Activated CD4-positive, alpha-beta memory T cell treated with anti-CD3 and anti-CD28 coated beads for 36 hours (primary cell): ENCODE measurements at regions not wholly inside any gene's neighbourhood (a gene's known extent, or its start where the extent isn't known, plus 50 kb on each side); places are given as distances from the start of the nearest gene placed in this dataset.
"Not testable (repeated sequence)": the region's sequence is repeated elsewhere in the genome, so short reads cannot be mapped to it uniquely, and the experiment has no call there.

Experiments
- CTCF ChIA-PET: fragments of 350-600 bp; sonication (Branson Sonifier 250); formaldehyde crosslinking; loops from one replicate; lab custom pipeline; 2021; ENCODE audit warnings: antibody characterized with exemption, inconsistent platforms; lab: Charles Lee
- POLR2A ChIA-PET: fragments of 350-600 bp; sonication (Branson Sonifier 250); formaldehyde crosslinking; loops from one replicate; lab custom pipeline; 2021; ENCODE audit warnings: antibody characterized with exemption; lab: Charles Lee
- DNase-seq: peaks from one replicate; pipeline ENCODE4 v3.0.0-alpha.2; 2020
- H3K27ac Mint-ChIP-seq: one replicate; pipeline ENCODE4 v1.8.0; 2021; ENCODE audit warnings: mixed read lengths
- H3K27me3 Mint-ChIP-seq: one replicate; pipeline ENCODE4 v1.8.0; 2021; ENCODE audit warnings: mixed read lengths
- H3K36me3 Mint-ChIP-seq: one replicate; pipeline ENCODE4 v1.8.0; 2021; ENCODE audit warnings: mixed read lengths
- H3K4me1 Mint-ChIP-seq: one replicate; pipeline ENCODE4 v1.8.0; 2021; ENCODE audit warnings: low read depth, mixed read lengths
- H3K4me3 Mint-ChIP-seq: one replicate; pipeline ENCODE4 v1.8.0; 2021; ENCODE audit warnings: mild to moderate bottlenecking, mixed read lengths
- H3K9me3 Mint-ChIP-seq: one replicate; pipeline ENCODE4 v1.8.0; 2021; ENCODE audit warnings: mixed read lengths
- intact Hi-C: fragments of 100-400 bp; cut with micrococcal nuclease; formaldehyde crosslinking; loops from one replicate; pipeline ENCODE4 v1.15.1; 2023

DNA sequence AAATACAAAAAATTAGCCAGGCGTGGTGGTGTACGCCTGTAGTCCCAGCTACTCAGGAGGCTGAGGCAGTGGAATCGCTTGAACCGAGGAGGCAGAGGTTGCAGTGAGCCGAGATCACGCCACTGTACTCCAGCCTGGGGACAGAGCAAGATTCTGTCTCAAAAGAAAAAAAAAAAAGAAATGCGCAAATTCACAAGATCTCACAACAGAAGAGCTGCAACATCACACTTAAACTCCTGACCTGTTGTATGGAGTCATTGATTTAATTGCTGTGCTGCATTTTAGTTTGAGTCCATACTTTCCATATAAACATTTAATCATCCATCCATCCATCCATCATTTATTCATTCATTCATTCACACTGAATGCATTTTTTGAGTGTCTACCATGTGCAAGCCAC, 229.7 kb downstream of the MREG start:
- H3K27ac Mint-ChIP-seq, H3K4me1 Mint-ChIP-seq, H3K36me3 Mint-ChIP-seq, H3K4me3 Mint-ChIP-seq, H3K9me3 Mint-ChIP-seq, DNase-seq, intact Hi-C loops, POLR2A ChIA-PET, H3K27me3 Mint-ChIP-seq: not testable (repeated sequence)
- CTCF ChIA-PET: interaction anchor here (0.8 kb wide), 1 partner anchor 11 kb away, joined by 3 read pairs; no protein-coding TSS in a partner anchor

DNA sequence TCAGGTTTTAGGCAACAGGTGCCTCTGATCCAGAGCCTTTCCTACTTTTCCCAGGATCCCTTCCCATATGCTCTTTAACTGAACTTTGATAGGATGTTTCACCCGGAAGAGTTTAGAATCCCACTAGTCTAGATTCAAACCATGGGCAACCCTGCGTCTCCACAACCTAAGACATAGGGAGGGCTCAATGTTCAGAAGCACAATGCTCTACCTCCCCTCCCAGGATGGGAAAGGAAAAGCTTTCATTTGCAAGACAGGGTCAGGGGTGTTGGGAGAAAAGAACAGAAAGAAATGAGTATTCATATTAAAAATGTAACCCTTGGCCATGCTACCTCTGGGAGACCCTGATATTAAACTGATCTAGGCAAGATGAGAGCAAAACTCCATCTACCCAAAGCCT, 230.4 kb downstream of the MREG start:
- ChIA-PET CTCF (interaction anchor here (0.8 kb wide), 1 partner anchor 12 kb away, joined by 3 read pairs; no protein-coding TSS in a partner anchor), POLR2A (no interaction called here)
- H3K36me3 Mint-ChIP-seq: no peaks in the 10 kb centered on the region
- H3K27ac Mint-ChIP-seq: no peak overlapping the region
- no peaks in the 10 kb centered on the region for H3K9me3 Mint-ChIP-seq
- H3K4me3 Mint-ChIP-seq: no peak overlapping the region
- no peaks in the 10 kb centered on the region for H3K27me3 Mint-ChIP-seq
- DNase-seq: no peak
- intact Hi-C loops: no loop called here
- no peaks in the 10 kb centered on the region for H3K4me1 Mint-ChIP-seq

DNA sequence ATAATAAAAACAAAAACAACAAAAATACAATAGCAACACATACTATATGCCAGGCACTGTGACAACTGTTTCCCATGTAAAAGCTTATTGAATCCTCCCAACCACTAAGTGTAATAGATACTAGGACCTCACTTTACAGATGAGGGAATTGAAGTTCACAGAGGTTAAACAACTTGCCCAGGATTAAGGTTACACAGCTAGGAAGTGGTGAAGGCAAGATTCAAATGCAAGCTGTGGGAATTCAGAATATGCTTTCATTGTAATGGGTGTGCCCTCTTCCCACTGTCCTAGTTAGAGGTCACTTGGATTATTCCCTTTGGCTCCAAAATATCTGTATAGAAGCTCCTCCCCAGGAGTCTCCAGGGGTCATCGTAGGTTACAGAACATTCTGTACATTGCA, 231.1 kb downstream of the MREG start:
- no peaks in the 10 kb centered on the region for H3K9me3 Mint-ChIP-seq
- H3K36me3 Mint-ChIP-seq: no peaks in the 10 kb centered on the region
- no peaks in the 10 kb centered on the region for H3K4me1 Mint-ChIP-seq
- intact Hi-C loops: no loop called here
- DNase-seq: no peak
- POLR2A ChIA-PET: no interaction called here
- no peaks in the 10 kb centered on the region for H3K27me3 Mint-ChIP-seq
- no peak overlapping the region for H3K4me3 Mint-ChIP-seq
- no peak overlapping the region for H3K27ac Mint-ChIP-seq
- CTCF ChIA-PET: no interaction called here

DNA sequence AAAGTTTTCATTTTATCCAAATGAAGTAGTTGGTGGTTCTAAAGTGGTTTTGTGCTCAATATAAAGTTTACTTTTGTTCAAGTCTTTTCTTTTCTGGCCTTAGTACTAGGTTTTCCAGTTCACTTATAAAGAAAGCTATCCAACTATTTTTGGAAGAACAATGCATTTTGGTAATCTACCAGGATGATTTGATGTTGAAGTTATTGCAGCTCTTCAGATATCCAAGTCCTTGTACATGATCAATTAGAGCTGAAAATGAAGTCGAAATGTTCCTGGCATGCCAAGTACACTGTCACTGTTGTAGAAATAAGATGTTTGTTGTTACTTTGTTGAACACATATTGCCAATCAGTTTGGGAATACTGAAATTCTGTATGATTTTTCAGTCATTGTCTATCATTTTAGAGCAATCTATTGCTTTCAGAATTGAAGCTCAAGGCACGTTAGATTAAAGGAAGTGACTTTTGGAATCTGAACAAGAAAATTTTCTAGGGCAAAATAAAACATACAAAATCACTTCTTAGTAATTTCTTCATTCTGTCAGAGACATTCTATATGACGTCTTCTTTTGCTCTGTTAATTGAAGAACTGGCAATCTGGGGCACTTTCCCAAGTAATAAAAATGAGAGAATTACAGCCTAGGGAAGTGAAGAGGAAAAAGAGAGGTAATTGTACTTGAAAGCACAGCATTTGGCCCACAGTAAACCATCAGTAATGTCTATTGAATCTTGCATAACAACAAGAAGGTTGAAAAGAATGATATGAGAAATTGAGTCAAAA, 232.3 kb downstream of the MREG start:
- no peaks in the 10 kb centered on the region for H3K4me1 Mint-ChIP-seq
- CTCF ChIA-PET: no interaction called here

GRCh38 chr2:215780313-215780712, 233.0 kb downstream of the MREG start:
- H3K27me3 Mint-ChIP-seq: peaks cover 6% of the 10 kb centered on the region
- no peaks in the 10 kb centered on the region for H3K9me3 Mint-ChIP-seq
- intact Hi-C loops: no loop called here
- ChIA-PET POLR2A (no interaction called here), CTCF (no interaction called here)
- H3K27ac Mint-ChIP-seq: no peak overlapping the region
- no peak for DNase-seq
- no peaks in the 10 kb centered on the region for H3K36me3 Mint-ChIP-seq
- no peak overlapping the region for H3K4me3 Mint-ChIP-seq
- no peaks in the 10 kb centered on the region for H3K4me1 Mint-ChIP-seq

More for the DNA sequence above, 232.3 kb downstream of the MREG start:
- H3K27me3 Mint-ChIP-seq: peaks cover 3% of the 10 kb centered on the region
- no peaks in the 10 kb centered on the region for H3K9me3 Mint-ChIP-seq
- no peak overlapping the region for H3K27ac Mint-ChIP-seq
- intact Hi-C loops: no loop called here
- no peak for DNase-seq
- H3K4me3 Mint-ChIP-seq: no peak overlapping the region
- POLR2A ChIA-PET: no interaction called here
- no peaks in the 10 kb centered on the region for H3K36me3 Mint-ChIP-seq

DNA sequence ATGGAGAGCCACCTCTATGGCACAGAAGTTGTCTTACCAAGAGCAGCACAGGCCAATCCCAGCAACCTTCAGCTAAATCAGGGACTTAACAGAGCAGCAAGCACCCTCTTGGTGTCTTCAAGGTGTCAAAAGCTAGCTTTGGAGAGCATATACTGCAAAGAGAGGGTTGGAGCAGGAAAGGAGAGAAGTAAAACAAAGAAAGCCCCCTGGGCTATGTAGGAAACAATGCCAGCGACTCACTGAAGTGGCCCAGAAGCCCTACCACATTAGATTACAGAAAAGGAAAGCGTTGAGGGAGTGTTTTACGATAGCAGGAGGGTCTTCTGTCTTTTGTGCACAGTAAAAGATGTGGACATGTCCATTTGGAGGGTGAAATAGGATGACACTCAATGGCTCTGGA, 233.4 kb downstream of the MREG start:
- peaks cover 6% of the 10 kb centered on the region for H3K27me3 Mint-ChIP-seq

DNA sequence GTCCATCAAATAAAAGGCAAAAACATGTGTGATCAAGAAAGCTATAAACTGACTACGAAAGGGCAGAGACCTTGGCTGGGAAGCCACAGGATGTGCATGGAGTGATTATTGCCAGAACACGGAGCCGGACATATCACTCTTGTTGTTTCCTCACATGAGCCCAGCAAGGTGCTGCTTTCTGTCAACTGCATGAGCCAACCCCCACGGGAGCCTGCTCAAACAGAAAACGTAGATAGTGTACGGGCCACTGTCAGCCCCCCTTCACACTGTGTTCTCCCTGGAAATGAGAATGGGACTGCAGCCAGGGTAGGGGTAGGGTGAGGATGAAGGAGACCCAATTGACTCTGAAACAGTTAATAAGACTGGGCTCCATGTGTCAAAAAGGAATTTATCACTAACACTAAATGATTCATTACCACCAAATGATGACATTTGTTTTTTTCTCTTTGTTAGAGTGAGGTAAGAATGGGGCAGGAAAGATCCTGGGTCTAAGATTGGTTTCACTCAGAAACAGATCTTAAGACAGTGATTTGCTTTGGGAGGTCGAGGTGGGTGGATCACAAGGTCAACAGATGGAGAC, 235.8 kb downstream of the MREG start:
- intact Hi-C loops: no loop called here
- CTCF ChIA-PET: no interaction called here
- Mint-ChIP-seq H3K27me3 (peaks cover 6% of the 10 kb centered on the region), H3K4me3 (no peak overlapping the region), H3K4me1 (no peaks in the 10 kb centered on the region), H3K9me3 (no peaks in the 10 kb centered on the region), H3K36me3 (no peaks in the 10 kb centered on the region), H3K27ac (no peak overlapping the region)
- DNase-seq: no peak
- POLR2A ChIA-PET: no interaction called here

More for the DNA sequence above, 233.4 kb downstream of the MREG start:
- no peaks in the 10 kb centered on the region for H3K4me1 Mint-ChIP-seq
- H3K4me3 Mint-ChIP-seq: no peak overlapping the region
- DNase-seq: no peak
- H3K36me3 Mint-ChIP-seq: no peaks in the 10 kb centered on the region
- ChIA-PET CTCF (no interaction called here), POLR2A (no interaction called here)
- H3K9me3 Mint-ChIP-seq: no peaks in the 10 kb centered on the region
- H3K27ac Mint-ChIP-seq: no peak overlapping the region
- intact Hi-C loops: no loop called here

DNA sequence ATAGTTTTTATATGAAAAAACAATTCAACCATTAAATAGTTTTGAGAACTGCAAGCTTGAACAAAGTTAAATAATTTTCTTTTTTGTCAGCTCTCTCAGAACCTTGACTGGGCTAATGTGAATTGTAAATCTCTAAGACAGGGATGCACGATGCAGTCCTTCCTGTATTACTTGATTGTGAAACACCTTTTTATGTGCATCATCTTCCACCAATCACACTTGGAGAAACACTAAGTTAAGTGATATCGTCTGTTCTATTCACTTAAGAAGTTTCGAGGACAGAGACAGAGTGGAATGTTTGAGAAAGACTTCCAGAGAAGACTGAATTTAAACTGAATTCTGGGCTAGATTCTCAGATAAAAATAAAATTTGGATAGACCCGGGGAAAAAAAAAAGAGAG, 238.2 kb downstream of the MREG start:
- no peaks in the 10 kb centered on the region for H3K9me3 Mint-ChIP-seq
- CTCF ChIA-PET: no interaction called here
- no peaks in the 10 kb centered on the region for H3K4me1 Mint-ChIP-seq
- no peaks in the 10 kb centered on the region for H3K36me3 Mint-ChIP-seq
- no peak overlapping the region for H3K4me3 Mint-ChIP-seq
- intact Hi-C loops: no loop called here
- POLR2A ChIA-PET: no interaction called here
- no peak overlapping the region for H3K27ac Mint-ChIP-seq
- no peak for DNase-seq
- peaks cover 6% of the 10 kb centered on the region for H3K27me3 Mint-ChIP-seq

DNA sequence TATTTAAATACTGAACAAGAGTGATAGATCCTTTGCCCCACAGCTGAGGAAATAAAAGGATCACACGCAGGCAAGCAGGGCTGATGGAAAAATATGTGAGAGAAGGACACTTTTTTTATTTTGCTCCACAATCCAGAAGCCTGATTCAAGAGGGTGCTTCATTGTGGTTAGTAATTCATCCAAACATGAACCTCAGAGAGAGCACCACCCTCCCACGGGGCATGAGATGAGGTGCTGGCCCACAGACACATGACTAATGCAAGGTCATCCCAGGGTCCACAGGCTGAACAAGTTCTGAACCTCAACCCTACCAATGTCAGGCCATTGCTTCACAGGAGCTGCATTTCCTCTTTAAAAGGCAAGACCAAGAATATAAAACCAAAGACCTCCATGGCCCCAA, 239.6 kb downstream of the MREG start:
- Mint-ChIP-seq H3K9me3 (no peaks in the 10 kb centered on the region), H3K27me3 (peaks cover 7% of the 10 kb centered on the region), H3K36me3 (no peaks in the 10 kb centered on the region), H3K4me1 (no peaks in the 10 kb centered on the region), H3K4me3 (no peak overlapping the region), H3K27ac (no peak overlapping the region)
- POLR2A ChIA-PET: no interaction called here
- intact Hi-C loops: no loop called here
- DNase-seq: peak; percentile 12
- CTCF ChIA-PET: no interaction called here

- CTCF ChIA-PET: no interaction called here
These were observed 240.5 kb downstream of the MREG start for GRCh38 chr2:215772634-215773563.

GRCh38 chr2:215772003-215772402, 241.3 kb downstream of the MREG start:
- DNase-seq: no peak
- ChIA-PET POLR2A (no interaction called here), CTCF (no interaction called here)
- Mint-ChIP-seq H3K36me3 (no peaks in the 10 kb centered on the region), H3K4me3 (no peak overlapping the region), H3K27me3 (peaks cover 9% of the 10 kb centered on the region), H3K27ac (no peak overlapping the region), H3K4me1 (no peaks in the 10 kb centered on the region), H3K9me3 (no peaks in the 10 kb centered on the region)
- intact Hi-C loops: no loop called here

More at GRCh38 chr2:215772634-215773563, 240.5 kb downstream of the MREG start:
- no peaks in the 10 kb centered on the region for H3K36me3 Mint-ChIP-seq
- no peaks in the 10 kb centered on the region for H3K4me1 Mint-ChIP-seq
- no peak for DNase-seq
- H3K27ac Mint-ChIP-seq: no peak overlapping the region
- POLR2A ChIA-PET: no interaction called here
- intact Hi-C loops: no loop called here
- H3K9me3 Mint-ChIP-seq: no peaks in the 10 kb centered on the region
- peaks cover 7% of the 10 kb centered on the region for H3K27me3 Mint-ChIP-seq
- H3K4me3 Mint-ChIP-seq: no peak overlapping the region

DNA sequence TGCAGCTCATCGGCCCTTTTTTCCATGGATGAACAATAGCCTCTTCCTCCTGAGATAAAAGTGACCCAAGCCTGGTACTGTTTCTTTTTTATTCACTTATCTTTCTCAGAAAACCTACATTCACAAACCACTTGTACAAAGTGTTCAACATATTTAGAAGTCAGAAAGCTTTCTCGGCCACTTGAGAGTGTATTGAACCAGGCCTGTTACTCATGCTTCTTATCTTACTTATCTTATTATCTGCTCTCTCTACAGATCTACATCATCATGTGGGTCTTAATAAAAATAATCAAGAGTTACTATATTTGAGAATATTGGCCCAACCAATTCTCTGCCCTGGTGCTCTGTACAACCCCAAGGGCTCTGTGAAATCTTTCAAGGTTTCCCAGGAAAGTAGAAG, 242.1 kb downstream of the MREG start:
- H3K27me3 Mint-ChIP-seq: peaks cover 7% of the 10 kb centered on the region
- intact Hi-C loops: no loop called here
- H3K9me3 Mint-ChIP-seq: no peaks in the 10 kb centered on the region
- no peak overlapping the region for H3K27ac Mint-ChIP-seq
- POLR2A ChIA-PET: no interaction called here
- H3K36me3 Mint-ChIP-seq: no peaks in the 10 kb centered on the region
- CTCF ChIA-PET: no interaction called here
- H3K4me3 Mint-ChIP-seq: no peak overlapping the region
- DNase-seq: no peak
- no peaks in the 10 kb centered on the region for H3K4me1 Mint-ChIP-seq
